Hepatocyte (in vitro differentiated cells): ENCODE measurements at regions not wholly inside any gene's neighbourhood (a gene's known extent, or its start where the extent isn't known, plus 50 kb on each side); places are given as distances from the start of the nearest gene placed in this dataset.

Source experiments
- DNase-seq: peaks from one replicate; pipeline ENCODE4 v3.0.0-alpha.2; 2016; ENCODE audit warnings: low spot score
- H2AFZ ChIP-seq: fragments of 200-600 bp; sonication (generic); 2 replicates; pipeline ENCODE4 v1.6.0; 2016; ENCODE audit warnings: antibody characterized with exemption, mild to moderate bottlenecking
- H3K27ac ChIP-seq: fragments of 200-600 bp; sonication (generic); 2 replicates; pipeline ENCODE4 v1.5.1; 2016; ENCODE audit warnings: mild to moderate bottlenecking
- H3K27me3 ChIP-seq: fragments of 200-600 bp; sonication (generic); 2 replicates; pipeline ENCODE4 v1.6.1; 2016
- H3K36me3 ChIP-seq: fragments of 200-600 bp; sonication (generic); replicated peaks from 2 replicates; pipeline ENCODE4 v1.5.1; 2016; ENCODE audit warnings: low read depth; ENCODE audit not compliant: insufficient read depth
- H3K4me1 ChIP-seq: fragments of 200-600 bp; sonication (generic); 2 replicates; pipeline ENCODE4 v1.5.1; 2016; ENCODE audit warnings: mild to moderate bottlenecking, moderate library complexity; ENCODE audit not compliant: insufficient read depth
- H3K4me2 ChIP-seq: fragments of 200-600 bp; sonication (generic); 2 replicates; pipeline ENCODE4 v1.6.0; 2016
- H3K4me3 ChIP-seq: fragments of 200-600 bp; sonication (generic); 2 replicates; pipeline ENCODE4 v1.5.1; 2016; ENCODE audit warnings: mild to moderate bottlenecking
- H3K79me2 ChIP-seq: fragments of 200-600 bp; sonication (generic); 2 replicates; pipeline ENCODE4 v1.6.0; 2017; ENCODE audit warnings: mild to moderate bottlenecking
- H3K9me2 ChIP-seq: fragments of 200-600 bp; sonication (generic); replicated peaks from 2 replicates; pipeline ENCODE4 v1.6.0; 2017; ENCODE audit warnings: mild to moderate bottlenecking; ENCODE audit not compliant: insufficient read depth
- H3K9me3 ChIP-seq: fragments of 200-600 bp; sonication (generic); 2 replicates; pipeline ENCODE4 v1.5.1; 2016; ENCODE audit warnings: low read depth, mild to moderate bottlenecking
- H4K20me1 ChIP-seq: fragments of 200-600 bp; sonication (generic); 2 replicates; pipeline ENCODE4 v1.6.0; 2016; ENCODE audit warnings: mild to moderate bottlenecking; ENCODE audit not compliant: insufficient read depth, poor library complexity, severe bottlenecking
- CTCF ChIP-seq: fragments of 200-600 bp; sonication (generic); IDR thresholded peaks from 2 replicates; pipeline ENCODE4 v1.5.1; 2016; ENCODE audit warnings: antibody characterized with exemption, mild to moderate bottlenecking; ENCODE audit not compliant: poor library complexity
- EZH2 ChIP-seq: fragments of 200-600 bp; sonication (generic); IDR thresholded peaks from 2 replicates; pipeline ENCODE4 v1.6.1; 2016; ENCODE audit warnings: antibody characterized with exemption, mild to moderate bottlenecking, borderline replicate concordance
- EZH2phosphoT487 ChIP-seq: fragments of 200-600 bp; sonication (generic); IDR thresholded peaks from one replicate; pipeline ENCODE4 v1.6.1; 2018; ENCODE audit warnings: antibody characterized with exemption, mild to moderate bottlenecking, low read depth, moderate library complexity; ENCODE audit not compliant: unreplicated experiment, severe bottlenecking
- WGBS: methylation state at CpG from one replicate; pipeline ENCODE4 v1.1.6; 2016; ENCODE audit warnings: low lambda C conversion rate; ENCODE audit errors: missing lambda C conversion rate; 5-methylcytosine and 5-hydroxymethylcytosine counted together

- 52% methylated on average over 3 of the region's 3 CpGs for WGBS
Measured at GRCh38 chr1:73475316-73475870, 722.6 kb downstream of the LRRIQ3 start.

DNA sequence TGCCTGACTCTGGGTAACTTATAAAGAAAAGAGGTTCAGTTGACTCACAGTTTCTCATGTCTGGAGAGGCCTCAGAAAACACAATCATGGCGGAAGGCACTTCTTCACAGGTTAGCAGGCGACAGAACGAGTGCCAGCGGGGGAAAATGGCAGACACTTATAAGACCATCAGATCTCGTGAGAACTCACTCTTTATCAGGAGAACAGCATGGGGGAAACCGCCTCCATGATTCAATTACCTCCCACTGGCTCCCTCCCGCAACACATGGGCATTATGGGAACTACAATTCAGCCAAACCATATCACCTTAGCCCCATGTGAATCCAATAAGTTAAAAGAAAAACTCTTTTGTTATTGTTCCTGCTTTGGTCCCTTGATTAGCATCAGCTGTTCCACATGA lies 725.2 kb downstream of the LRRIQ3 start:
- Histone ChIP-seq H2AFZ (no peak overlapping the region), H3K4me1 (no peaks in the 10 kb centered on the region), H3K4me2 (no peak overlapping the region), H3K9me2 (no peaks in the 10 kb centered on the region), H3K27ac (no peak overlapping the region), H3K4me3 (no peak overlapping the region), H3K36me3 (no peaks in the 10 kb centered on the region), H4K20me1 (no peaks in the 10 kb centered on the region), H3K79me2 (no peaks in the 10 kb centered on the region), H3K27me3 (no peaks in the 10 kb centered on the region), H3K9me3 (no peaks in the 10 kb centered on the region)
- WGBS = 93% methylated on average over 7 of the region's 7 CpGs
- no peak for DNase-seq
- no peak for TF ChIP-seq EZH2
- no peak for TF ChIP-seq CTCF
- TF ChIP-seq EZH2phosphoT487 = no peak

More at GRCh38 chr1:73475316-73475870, 722.6 kb downstream of the LRRIQ3 start:
- Histone ChIP-seq H3K9me2 (no peaks in the 10 kb centered on the region), H3K79me2 (no peaks in the 10 kb centered on the region), H3K4me2 (no peak overlapping the region), H3K4me3 (no peak overlapping the region), H4K20me1 (no peaks in the 10 kb centered on the region), H2AFZ (no peak overlapping the region), H3K4me1 (no peaks in the 10 kb centered on the region), H3K27me3 (no peaks in the 10 kb centered on the region), H3K27ac (no peak overlapping the region), H3K36me3 (no peaks in the 10 kb centered on the region), H3K9me3 (no peaks in the 10 kb centered on the region)
- no peak for DNase-seq
- no peak for TF ChIP-seq EZH2
- no peak for TF ChIP-seq CTCF
- TF ChIP-seq EZH2phosphoT487 = no peak

DNA sequence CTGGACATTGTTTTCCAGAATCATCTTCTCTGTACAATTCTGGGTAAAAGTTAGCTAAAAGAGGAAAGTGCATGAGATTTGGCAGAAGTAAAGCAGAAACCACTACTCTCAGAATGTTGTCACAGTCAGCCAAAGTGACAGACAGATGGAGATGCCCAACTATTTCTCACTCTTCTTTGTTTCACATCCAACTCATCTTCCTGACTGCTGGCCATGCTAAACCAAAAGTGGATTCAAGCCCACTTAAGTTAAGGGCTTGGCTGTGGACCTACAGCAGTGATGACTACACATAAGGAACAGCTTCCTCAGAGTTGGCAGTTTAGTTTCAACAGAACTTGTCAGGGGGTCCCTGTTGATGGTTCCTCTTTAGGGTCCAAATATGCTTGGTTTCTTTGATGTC lies 730.2 kb downstream of the LRRIQ3 start:
- TF ChIP-seq EZH2 (no peak), CTCF (no peak)
- H3K9me2 ChIP-seq = no peaks in the 10 kb centered on the region
- no peaks in the 10 kb centered on the region for H3K27me3 ChIP-seq
- H3K4me1 ChIP-seq = no peaks in the 10 kb centered on the region
- no peak overlapping the region for H3K4me2 ChIP-seq
- H3K36me3 ChIP-seq = no peaks in the 10 kb centered on the region
- DNase-seq = no peak
- H3K27ac ChIP-seq = no peak overlapping the region
- H2AFZ ChIP-seq = no peak overlapping the region
- no peaks in the 10 kb centered on the region for H4K20me1 ChIP-seq
- H3K9me3 ChIP-seq = no peaks in the 10 kb centered on the region
- no peak overlapping the region for H3K4me3 ChIP-seq
- H3K79me2 ChIP-seq = no peaks in the 10 kb centered on the region

DNA sequence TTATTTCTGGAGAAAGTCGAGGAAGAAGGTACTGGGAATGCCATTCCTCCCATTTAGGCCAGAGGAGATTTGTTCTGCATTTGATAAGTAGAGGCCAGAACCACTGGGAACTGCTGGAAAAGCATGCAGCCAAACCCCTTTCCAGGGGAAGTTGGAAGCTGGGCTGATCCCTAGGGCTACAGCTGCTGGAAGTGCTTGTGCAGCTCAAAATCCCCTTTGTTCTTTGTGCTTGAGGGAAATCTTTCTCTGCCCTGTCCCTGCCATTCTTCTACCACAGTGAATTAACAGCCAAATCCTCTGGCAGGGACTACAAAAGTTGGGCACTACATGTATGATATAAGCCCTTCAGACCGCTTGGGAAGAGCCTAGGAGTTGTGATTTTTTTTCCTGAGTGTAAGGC lies 734.1 kb downstream of the LRRIQ3 start:
- Histone ChIP-seq H3K9me3 (no peaks in the 10 kb centered on the region), H3K27me3 (no peaks in the 10 kb centered on the region), H3K9me2 (no peaks in the 10 kb centered on the region), H2AFZ (no peak overlapping the region), H3K4me3 (no peak overlapping the region), H3K79me2 (no peaks in the 10 kb centered on the region), H3K4me1 (no peaks in the 10 kb centered on the region), H3K27ac (no peak overlapping the region), H4K20me1 (no peaks in the 10 kb centered on the region), H3K36me3 (no peaks in the 10 kb centered on the region), H3K4me2 (no peak overlapping the region)
- 74% methylated on average over 2 of the region's 2 CpGs for WGBS
- no peak for DNase-seq
- no peak for TF ChIP-seq EZH2phosphoT487
- no peak for TF ChIP-seq CTCF
- TF ChIP-seq EZH2 = no peak
